GM12878 (cell line): ENCODE measurements at regions not wholly inside any gene's neighbourhood (a gene's known extent, or its start where the extent isn't known, plus 50 kb on each side); places are given as distances from the start of the nearest gene placed in this dataset.

ENCODE experiments used
- ATAC-seq: fragments of 200-7000 bp; cut with Tn5 transposase; 3 replicates; pipeline ENCODE4 v1.9.1; 2020; ENCODE audit warnings: mild to moderate bottlenecking, moderate library complexity
- BruUV-seq: library from RNA; stranded (reverse); fragments of 400-500 nt; replicated peaks from 2 replicates; lab custom pipeline; 2021; lab: Mats Ljungman, UMichigan
- CTCF ChIA-PET: fragments of 300-600 bp; sonication (Branson Sonifier 250); formaldehyde crosslinking; extraction: SDS; loops from one replicate; lab custom pipeline; 2021; ENCODE audit warnings: inconsistent platforms; lab: Yijun Ruan, JAX
- POLR2A ChIA-PET: fragments of 350-600 bp; formaldehyde crosslinking; extraction: SDS; loops from one replicate; lab custom pipeline; 2021; ENCODE audit warnings: inconsistent platforms; lab: Charles Lee
- RAD21 ChIA-PET: fragments of 300-600 bp; sonication (Branson Sonifier 250); formaldehyde crosslinking; loops from one replicate; lab custom pipeline; 2023; ENCODE audit warnings: antibody characterized with exemption; ENCODE audit not compliant: unreplicated experiment; lab: Charles Lee
- SMC1A ChIA-PET: fragments of 300-600 bp; sonication (Branson Sonifier 250); formaldehyde crosslinking; loops from one replicate; lab custom pipeline; 2023; ENCODE audit not compliant: unreplicated experiment, uncharacterized antibody; lab: Charles Lee
- DNase-seq: peaks from one replicate; pipeline ENCODE4 v3.0.0-alpha.2; 2011; ENCODE audit warnings: low read depth, low spot score
- FAIRE-seq: peaks from 3 replicates; lab custom pipeline; 2011; peaks lifted over from hg19 to GRCh38; lab: Jason Lieb, UNC
- H2AFZ ChIP-seq: 2 replicates; pipeline ENCODE4 v1.6.0; 2011; ENCODE audit warnings: low read depth, low read length, control low read depth; ENCODE audit not compliant: control insufficient read depth
- H3K27ac ChIP-seq: 2 replicates; pipeline ENCODE4 v1.5.1; 2011; ENCODE audit warnings: control low read depth; ENCODE audit not compliant: control insufficient read depth, insufficient read depth
- H3K27me3 ChIP-seq, 2 experiments: replicated peaks in 1 of 2; 2 replicates each; pipeline versions ENCODE4 v1.6.0 to v1.6.1; 2011; ENCODE audit warnings: low read length in 1 of 2; ENCODE audit not compliant: control insufficient read depth in 2 of 2, insufficient read depth in 2 of 2
- H3K36me3 ChIP-seq, 2 experiments: 2 replicates each; pipeline ENCODE4 v1.5.1; 2011; ENCODE audit warnings: low read length in 1 of 2; ENCODE audit not compliant: control insufficient read depth in 2 of 2, insufficient read depth in 2 of 2
- H3K4me1 ChIP-seq: 2 replicates; pipeline ENCODE4 v1.6.1; 2011; ENCODE audit warnings: mild to moderate bottlenecking, low read length, moderate library complexity, mixed read lengths; ENCODE audit not compliant: control insufficient read depth, insufficient read depth
- H3K4me2 ChIP-seq: 2 replicates; pipeline ENCODE4 v1.6.0; 2011; ENCODE audit warnings: control low read depth; ENCODE audit not compliant: control insufficient read depth, insufficient read depth
- H3K4me3 ChIP-seq: fragments of 200-600 bp; sonication (generic); 2 replicates; pipeline ENCODE4 v1.5.1; 2016
- H3K79me2 ChIP-seq: 2 replicates; pipeline ENCODE4 v1.6.0; 2011; ENCODE audit warnings: low read length; ENCODE audit not compliant: control insufficient read depth, insufficient read depth
- H3K9ac ChIP-seq: 2 replicates; pipeline ENCODE4 v1.8.0; 2011; ENCODE audit warnings: low read length, control low read depth, mixed read lengths; ENCODE audit not compliant: control insufficient read depth, insufficient read depth
- H3K9me3 ChIP-seq: replicated peaks from 3 replicates; pipeline ENCODE4 v1.5.1; 2011; ENCODE audit warnings: mild to moderate bottlenecking, low read length; ENCODE audit not compliant: control insufficient read depth, insufficient read depth
- H4K20me1 ChIP-seq: 2 replicates; pipeline ENCODE4 v1.6.0; 2011; ENCODE audit not compliant: control insufficient read depth, insufficient read depth
- E2F8 ChIP-seq: fragments of 450-650 bp; IDR thresholded peaks from 2 replicates; pipeline ENCODE4 v1.6.1; 2018; ENCODE audit warnings: mild to moderate bottlenecking, low read depth, moderate library complexity; ENCODE audit not compliant: partially characterized antibody
- FOXM1 ChIP-seq: IDR thresholded peaks from 2 replicates; pipeline ENCODE4 v1.6.1; 2012; ENCODE audit warnings: low read depth, mild to moderate bottlenecking, inconsistent platforms, low read length, moderate library complexity
- HSF1 ChIP-seq: fragments of 150-350 bp; IDR thresholded peaks from 2 replicates; pipeline ENCODE4 v1.6.1; 2014; ENCODE audit warnings: mild to moderate bottlenecking, low read depth, low read length
- IRF3 ChIP-seq: fragments of 450-650 bp; IDR thresholded peaks from 2 replicates; pipeline ENCODE4 v1.6.1; 2014; ENCODE audit warnings: mild to moderate bottlenecking
- NFYA ChIP-seq: IDR thresholded peaks from 2 replicates; pipeline ENCODE4 v1.6.1; 2011; ENCODE audit warnings: low read depth, mild to moderate bottlenecking, low read length, improper control_type of control experiment, borderline replicate concordance
- POLR2AphosphoS2 ChIP-seq: IDR thresholded peaks from 2 replicates; pipeline ENCODE4 v1.6.1; 2011; ENCODE audit warnings: low read depth, mild to moderate bottlenecking, low read length, improper control_type of control experiment, moderate library complexity
- SMAD5 ChIP-seq: IDR thresholded peaks from 2 replicates; pipeline ENCODE4 v1.6.1; 2016; ENCODE audit warnings: antibody characterized with exemption, low read depth
- SMC3 ChIP-seq: IDR thresholded peaks from 2 replicates; pipeline ENCODE4 v1.6.1; 2011; ENCODE audit warnings: low read length, improper control_type of control experiment, borderline replicate concordance
- SPI1 ChIP-seq: IDR thresholded peaks from 2 replicates; pipeline ENCODE4 v1.6.1; 2011; ENCODE audit warnings: low read depth, mild to moderate bottlenecking, low read length, moderate library complexity, borderline replicate concordance; ENCODE audit not compliant: insufficient read depth
- SREBF2 ChIP-seq: IDR thresholded peaks from 2 replicates; pipeline ENCODE4 v1.6.1; 2012; ENCODE audit warnings: mild to moderate bottlenecking, low read length
- TCF12 ChIP-seq: IDR thresholded peaks from 2 replicates; pipeline ENCODE4 v1.6.1; 2011; ENCODE audit warnings: low read depth, mild to moderate bottlenecking, low read length
- ZNF592 ChIP-seq: fragments of 450-650 bp; IDR thresholded peaks from 2 replicates; pipeline ENCODE4 v1.6.1; 2017; ENCODE audit warnings: mild to moderate bottlenecking, moderate library complexity
- WGBS: methylation state at CpG from one replicate; pipeline ENCODE4 v1.1.6; 2016; ENCODE audit warnings: low lambda C conversion rate; ENCODE audit not compliant: insufficient replicate concordance, insufficient coverage; ENCODE audit errors: missing lambda C conversion rate; 5-methylcytosine and 5-hydroxymethylcytosine counted together
- in situ Hi-C: fragments of 300-500 bp; cut with MboI; formaldehyde crosslinking; loops from 9 replicates; pipeline ENCODE4 v1.14.3; 2018; ENCODE audit warnings: mixed read lengths
- intact Hi-C: fragments of 100-400 bp; cut with micrococcal nuclease; formaldehyde crosslinking; loops from one replicate; pipeline ENCODE4 v1.14.2; 2022; ENCODE audit not compliant: unreplicated experiment

- H3K9ac ChIP-seq: no peak overlapping the region
- in situ Hi-C loops: no loop called here
- ChIA-PET POLR2A (no interaction called here), RAD21 (no interaction called here), SMC1A (interaction anchor here (0.6 to 1.2 kb wide), 5 partner anchors 11 to 1203 kb away, joined by 3 read pairs; no protein-coding TSS in a partner anchor), CTCF (interaction anchor here (1.1 to 1.6 kb wide), 3 partner anchors 8 to 178 kb away, joined by 3 to 4 read pairs (median 4); no protein-coding TSS in a partner anchor)
- no peak for DNase-seq
- no peak for FAIRE-seq
- no peak overlapping the region for H3K4me2 ChIP-seq
- TF ChIP-seq FOXM1: no peak
- no peak for TF ChIP-seq SPI1
- no peak for TF ChIP-seq NFYA
- no peak for TF ChIP-seq POLR2AphosphoS2
- no peak for TF ChIP-seq E2F8
- TF ChIP-seq TCF12: no peak
- TF ChIP-seq ZNF592: no peak
- TF ChIP-seq IRF3: no peak
- no peak for TF ChIP-seq SMAD5
- no peak for TF ChIP-seq HSF1
- TF ChIP-seq SMC3: no peak
- TF ChIP-seq SREBF2: no peak
- H3K36me3 ChIP-seq: no peaks in the 10 kb centered on the region
- H3K9me3 ChIP-seq: no peaks in the 10 kb centered on the region; the same call in 1 of the 3 replicates
- H2AFZ ChIP-seq: peak overlapping the region; percentile 64
- H3K4me3 ChIP-seq: no peak overlapping the region
- intact Hi-C loops: no loop called here
- H3K27me3 ChIP-seq: no peaks in the 10 kb centered on the region
- no peaks in the 10 kb centered on the region for H3K79me2 ChIP-seq
- no TSS peak for BruUV-seq
- H3K4me1 ChIP-seq: no peaks in the 10 kb centered on the region
- H3K27ac ChIP-seq: no peak overlapping the region
- ATAC-seq: no peak
- no peaks in the 10 kb centered on the region for H4K20me1 ChIP-seq
- WGBS: 50% methylated on average over 12 of the region's 12 CpGs
These were observed 100.1 kb downstream of the CXXC4 start for GRCh38 chr4:104394406-104395167.
